Tibial nerve (tissue), 3 donors: ENCODE measurements at regions not wholly inside any gene's neighbourhood (a gene's known extent, or its start where the extent isn't known, plus 50 kb on each side); places are given as distances from the start of the nearest gene placed in this dataset.

ENCODE experiments used
- CTCF ChIP-seq, 5 experiments: fragments of 200-600 bp in 3 of 5; fragments of 450-650 bp in 2 of 5; sonication (generic) in 3 of 5; IDR thresholded peaks; one replicate each; pipeline ENCODE4 v1.5.1; 2016 to 2019; ENCODE audit warnings: antibody characterized with exemption in 5 of 5, mild to moderate bottlenecking in 3 of 5, moderate library complexity in 2 of 5
- POLR2A ChIP-seq, 2 donors: fragments of 450-650 bp; IDR thresholded peaks; one replicate each; pipeline ENCODE4 v1.6.1; 2017; ENCODE audit warnings: antibody characterized with exemption in 2 of 2, mild to moderate bottlenecking in 2 of 2, moderate library complexity in 2 of 2

DNA sequence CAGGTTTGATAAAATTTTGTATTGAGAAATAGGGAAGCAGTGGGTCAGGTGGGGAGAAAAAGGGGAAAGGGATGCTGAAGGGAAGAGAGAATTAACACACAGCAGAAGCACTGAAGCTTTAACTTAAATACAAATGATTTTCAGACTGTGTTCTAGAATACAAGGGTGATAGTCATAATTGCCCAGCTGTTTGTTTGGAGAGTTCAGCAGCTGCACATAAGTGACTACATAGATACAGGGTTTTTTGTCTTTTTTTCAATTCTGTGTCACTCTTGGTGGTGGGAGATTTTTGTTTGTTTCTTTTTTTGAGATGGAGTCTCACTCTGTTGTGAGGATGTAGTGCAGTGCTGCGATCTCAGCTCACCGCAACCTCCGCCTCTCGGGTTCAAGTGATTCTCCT, 590.4 kb upstream of the SEMA6A start:
- no peak for TF ChIP-seq POLR2A (IDR thresholded peaks at IDR 0.05)
- no peak for TF ChIP-seq CTCF (IDR thresholded peaks at IDR 0.05)
